Upper lobe of right lung (tissue), 1 donor: ENCODE measurements at regions not wholly inside any gene's neighbourhood (a gene's known extent, or its start where the extent isn't known, plus 50 kb on each side); places are given as distances from the start of the nearest gene placed in this dataset.

Experiments used
- ATAC-seq: fragments of 200-7000 bp; cut with Tn5 transposase; one replicate; pipeline ENCODE4 v1.9.1; 2020; ENCODE audit warnings: mild to moderate bottlenecking, moderate library complexity
- DNase-seq: peaks from one replicate; pipeline ENCODE4 v3.0.0-alpha.2; 2020
- H3K27ac ChIP-seq: fragments of 200-600 bp; one replicate; pipeline ENCODE4 v1.8.0; 2022
- H3K27me3 ChIP-seq: fragments of 200-600 bp; one replicate; pipeline ENCODE4 v1.8.0; 2022; ENCODE audit warnings: mild to moderate bottlenecking
- H3K36me3 ChIP-seq: fragments of 200-600 bp; one replicate; pipeline ENCODE4 v1.8.0; 2022
- H3K4me1 ChIP-seq: fragments of 200-600 bp; one replicate; pipeline ENCODE4 v1.8.0; 2022
- H3K4me3 ChIP-seq: fragments of 200-600 bp; one replicate; pipeline ENCODE4 v1.8.0; 2022; ENCODE audit warnings: mild to moderate bottlenecking
- H3K9me3 ChIP-seq: fragments of 200-600 bp; one replicate; pipeline ENCODE4 v1.8.0; 2022
- intact Hi-C: fragments of 100-400 bp; cut with DNase I; formaldehyde crosslinking; loops from one replicate; pipeline ENCODE4 v1.11.0; 2022
- TF ChIP-seq, protein P1 (sequence below): fragments of 200-600 bp; IDR thresholded peaks from one replicate; pipeline ENCODE4 v1.8.0; 2022; ENCODE audit warnings: antibody characterized with exemption
- donor health status: DM: no; HTN: yes; CAD: no; lungs with severe emphysema.

DNA sequence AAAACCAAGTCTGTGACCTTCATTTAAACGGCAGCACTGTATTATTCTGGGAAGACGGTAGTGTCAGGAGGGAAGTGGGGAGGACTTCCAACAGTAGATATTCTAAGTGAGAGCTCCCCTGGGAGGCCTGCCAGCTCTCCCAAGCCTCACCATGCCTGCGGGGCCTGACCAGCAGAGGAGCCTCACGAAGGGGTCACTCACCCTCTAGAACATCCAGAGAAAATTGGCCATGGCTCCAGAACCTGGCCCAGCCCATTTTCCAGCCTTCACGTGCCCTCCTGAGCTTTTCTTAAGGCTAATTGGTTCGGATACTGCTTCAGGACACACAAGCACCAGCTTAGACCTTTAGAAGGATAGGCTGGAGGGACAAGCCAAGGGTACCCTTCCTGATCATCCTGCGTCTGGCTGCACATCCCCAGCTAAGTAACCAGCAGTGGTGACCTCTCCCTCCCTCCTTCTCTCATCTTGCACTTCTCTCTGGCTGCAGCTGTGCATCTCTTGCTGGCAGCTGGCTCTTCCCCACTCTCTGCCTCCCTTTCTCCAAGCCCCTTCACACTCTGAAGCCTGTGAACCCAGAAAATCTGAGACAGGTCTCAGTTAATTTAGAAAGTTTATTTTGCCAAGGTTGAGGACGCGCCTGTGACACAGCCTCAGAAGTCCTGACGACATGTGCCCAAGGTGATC is 120.1 kb upstream of the PKDCC start:
- ATAC-seq (no peak), DNase-seq (no peak)
- intact Hi-C loops, result no loop called here
- no peak overlapping the region for H3K27ac ChIP-seq
- H3K36me3 ChIP-seq, result no peaks in the 10 kb centered on the region
- no peaks in the 10 kb centered on the region for H3K27me3 ChIP-seq
- no peak overlapping the region for H3K4me3 ChIP-seq
- TF ChIP-seq, protein P1, sequence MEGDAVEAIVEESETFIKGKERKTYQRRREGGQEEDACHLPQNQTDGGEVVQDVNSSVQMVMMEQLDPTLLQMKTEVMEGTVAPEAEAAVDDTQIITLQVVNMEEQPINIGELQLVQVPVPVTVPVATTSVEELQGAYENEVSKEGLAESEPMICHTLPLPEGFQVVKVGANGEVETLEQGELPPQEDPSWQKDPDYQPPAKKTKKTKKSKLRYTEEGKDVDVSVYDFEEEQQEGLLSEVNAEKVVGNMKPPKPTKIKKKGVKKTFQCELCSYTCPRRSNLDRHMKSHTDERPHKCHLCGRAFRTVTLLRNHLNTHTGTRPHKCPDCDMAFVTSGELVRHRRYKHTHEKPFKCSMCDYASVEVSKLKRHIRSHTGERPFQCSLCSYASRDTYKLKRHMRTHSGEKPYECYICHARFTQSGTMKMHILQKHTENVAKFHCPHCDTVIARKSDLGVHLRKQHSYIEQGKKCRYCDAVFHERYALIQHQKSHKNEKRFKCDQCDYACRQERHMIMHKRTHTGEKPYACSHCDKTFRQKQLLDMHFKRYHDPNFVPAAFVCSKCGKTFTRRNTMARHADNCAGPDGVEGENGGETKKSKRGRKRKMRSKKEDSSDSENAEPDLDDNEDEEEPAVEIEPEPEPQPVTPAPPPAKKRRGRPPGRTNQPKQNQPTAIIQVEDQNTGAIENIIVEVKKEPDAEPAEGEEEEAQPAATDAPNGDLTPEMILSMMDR, result no peak
- no peaks in the 10 kb centered on the region for H3K4me1 ChIP-seq
- H3K9me3 ChIP-seq, result no peaks in the 10 kb centered on the region

DNA sequence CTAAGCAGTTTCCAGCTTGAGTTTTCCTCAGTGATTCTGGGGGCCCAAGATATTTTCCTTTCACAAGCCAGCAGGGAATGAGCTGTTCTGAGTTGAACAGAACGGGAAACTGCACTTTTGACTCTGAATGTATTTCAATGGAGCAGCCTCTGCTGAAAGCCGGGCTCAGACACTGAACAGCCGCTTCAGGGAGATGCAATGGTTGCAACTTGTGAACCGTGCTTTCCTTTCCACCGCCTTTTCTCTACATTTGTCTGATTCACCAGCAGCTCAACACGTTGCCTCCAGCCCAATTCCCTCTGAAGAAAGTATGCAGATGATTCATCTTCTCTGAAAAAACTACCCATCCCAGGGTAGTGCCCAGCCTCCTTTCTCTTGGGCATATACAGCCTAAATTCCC is 119.3 kb upstream of the PKDCC start:
- DNase-seq (no peak), ATAC-seq (no peak)
- H3K27me3 ChIP-seq, result no peaks in the 10 kb centered on the region
- peaks cover 6% of the 10 kb centered on the region for H3K4me1 ChIP-seq
- H3K27ac ChIP-seq, result no peak overlapping the region
- H3K4me3 ChIP-seq, result no peak overlapping the region
- no peaks in the 10 kb centered on the region for H3K9me3 ChIP-seq
- TF ChIP-seq, protein P1, result no peak
- H3K36me3 ChIP-seq, result no peaks in the 10 kb centered on the region
- intact Hi-C loops, result no loop called here

DNA sequence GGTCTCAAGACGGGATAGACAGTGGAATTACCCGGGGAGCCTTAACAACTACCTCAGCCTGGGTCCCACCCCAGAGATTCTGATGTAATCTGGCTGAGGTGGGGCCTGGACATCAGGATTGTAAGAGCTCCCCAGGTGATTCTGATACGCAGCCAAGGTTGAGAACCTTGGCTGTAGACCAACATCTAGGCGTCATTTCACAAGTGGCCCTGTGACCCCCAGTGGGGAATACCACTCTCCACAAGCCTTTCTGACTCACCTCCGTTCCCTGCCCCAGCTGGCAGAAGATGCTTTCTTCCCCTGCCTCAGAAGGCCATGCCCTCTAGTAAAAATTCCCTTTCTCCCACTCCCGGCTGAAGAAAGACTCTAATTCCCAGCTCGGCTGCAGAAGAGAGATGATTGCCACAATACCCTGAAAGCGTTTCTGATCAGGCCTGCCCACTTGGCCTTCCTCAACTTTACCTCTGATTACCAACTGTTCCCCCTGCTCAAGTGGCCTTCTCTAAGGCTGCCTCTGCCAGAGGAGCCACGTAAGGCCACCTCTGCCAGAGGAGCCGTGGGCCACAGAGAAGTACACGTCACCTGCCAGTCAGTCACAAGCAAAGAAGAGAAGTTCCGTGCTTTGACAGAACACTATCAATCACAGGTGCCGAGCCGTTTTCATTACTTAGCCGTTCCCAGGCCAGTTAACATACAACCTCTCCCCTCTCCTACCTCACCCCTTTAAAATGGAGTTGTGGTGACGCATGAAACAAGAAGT is 116.8 kb upstream of the PKDCC start:
- Histone ChIP-seq H3K27ac (no peak overlapping the region), H3K9me3 (no peaks in the 10 kb centered on the region), H3K36me3 (no peaks in the 10 kb centered on the region), H3K4me3 (no peak overlapping the region), H3K4me1 (peaks cover 8% of the 10 kb centered on the region), H3K27me3 (no peaks in the 10 kb centered on the region)
- DNase-seq, result no peak
- TF ChIP-seq, protein P1, result no peak
- intact Hi-C loops, result no loop called here
- ATAC-seq, result no peak

DNA sequence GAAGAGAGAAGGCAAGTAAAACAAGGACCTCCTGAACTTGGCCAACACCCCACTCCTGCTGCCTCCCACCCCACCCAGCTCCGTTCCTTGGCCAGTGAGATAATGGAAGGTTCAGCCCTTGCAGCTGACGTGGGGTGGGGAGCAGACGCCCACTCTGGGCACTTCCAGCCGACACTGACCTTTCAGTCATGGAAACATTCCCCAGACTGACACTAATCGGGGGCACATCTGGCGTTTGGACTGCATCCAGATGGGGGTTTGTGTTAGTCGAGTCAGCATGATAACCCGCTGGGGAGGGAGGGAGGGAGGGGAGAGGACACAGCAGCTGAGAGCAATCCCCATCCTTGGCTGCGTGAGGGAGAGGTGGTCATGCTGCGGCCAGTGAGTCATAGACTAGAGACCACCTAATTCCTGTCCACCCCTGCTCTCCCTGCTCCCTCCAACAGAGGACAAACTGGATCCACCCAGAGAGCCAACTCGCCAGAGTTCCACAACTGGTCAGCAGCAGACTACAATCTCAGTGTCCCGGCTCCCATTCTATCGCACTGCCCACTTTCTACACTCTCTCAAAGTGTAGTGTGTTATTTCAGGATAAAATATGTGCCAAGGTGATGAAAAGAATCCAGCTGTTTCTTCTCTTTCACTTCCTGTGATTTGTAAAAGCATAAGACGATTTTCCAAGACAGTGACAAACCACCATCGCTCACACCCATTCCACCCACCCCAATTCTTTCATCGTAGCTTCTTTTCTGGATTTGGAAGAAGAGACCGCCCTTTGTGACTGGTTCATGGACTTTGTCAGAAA is 115.4 kb upstream of the PKDCC start:
- ATAC-seq, result peak; percentile 58
- Histone ChIP-seq H3K36me3 (no peaks in the 10 kb centered on the region), H3K27ac (peak overlapping the region; percentile 0), H3K27me3 (no peaks in the 10 kb centered on the region), H3K4me1 (peaks cover 8% of the 10 kb centered on the region), H3K9me3 (no peaks in the 10 kb centered on the region), H3K4me3 (no peak overlapping the region)
- DNase-seq, result peak; percentile 71
- TF ChIP-seq, protein P1, result no peak
- intact Hi-C loops, result no loop called here

DNA sequence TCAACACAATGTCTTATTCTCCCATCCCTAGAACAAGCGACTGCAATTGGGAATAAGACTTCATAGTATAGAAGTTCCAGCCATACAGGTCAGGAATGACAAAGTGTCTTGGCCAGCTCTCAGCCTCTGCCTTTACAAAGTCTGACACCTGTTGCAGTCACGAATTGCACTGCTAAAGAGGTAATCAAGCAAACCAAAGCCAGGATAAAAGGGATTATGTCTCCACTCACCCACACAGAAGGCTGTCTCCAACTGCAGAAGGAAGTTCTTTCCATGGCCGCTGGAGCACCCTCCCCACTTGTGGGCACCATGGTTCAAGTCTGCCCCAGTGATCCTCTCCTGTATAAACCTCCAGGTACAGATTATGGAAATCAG is 114.8 kb upstream of the PKDCC start:
- H3K27ac ChIP-seq, result peak overlapping the region; percentile 0
- H3K9me3 ChIP-seq, result no peaks in the 10 kb centered on the region
- no peak for ATAC-seq
- DNase-seq, result no peak
- no peaks in the 10 kb centered on the region for H3K27me3 ChIP-seq
- no peak overlapping the region for H3K4me3 ChIP-seq
- TF ChIP-seq, protein P1, result no peak
- intact Hi-C loops, result no loop called here
- H3K4me1 ChIP-seq, result peaks cover 8% of the 10 kb centered on the region
- no peaks in the 10 kb centered on the region for H3K36me3 ChIP-seq
